ENCODE measurements at regions not wholly inside any gene's neighbourhood (a gene's known extent, or its start where the extent isn't known, plus 50 kb on each side); places are given as distances from the start of the nearest gene placed in this dataset.

GRCh38 chr3:30435861-30436331 lies 170.5 kb upstream of the TGFBR2 start:
- no peak for ATAC-seq
- TF ChIP-seq RARB (CRISPR knock-in tag; IDR thresholded peaks at IDR 0.05) (no peak), TSHZ2 (CRISPR knock-in tag; IDR thresholded peaks at IDR 0.05) (no peak), TCF4 (CRISPR knock-in tag; IDR thresholded peaks at IDR 0.05; ENCODE audit: borderline replicate concordance) (no peak), PPARA (CRISPR knock-in tag; IDR thresholded peaks at IDR 0.05; ENCODE audit: borderline replicate concordance) (no peak), ZNF8 (CRISPR knock-in tag; IDR thresholded peaks at IDR 0.05) (no peak), GLIS3 (CRISPR knock-in tag; IDR thresholded peaks at IDR 0.05) (no peak), ARNTL (CRISPR knock-in tag; IDR thresholded peaks at IDR 0.05; ENCODE audit: borderline replicate concordance, low read depth) (no peak), CSRNP3 (CRISPR knock-in tag; IDR thresholded peaks at IDR 0.05) (no peak), CREB5 (CRISPR knock-in tag; IDR thresholded peaks at IDR 0.05; ENCODE audit: low read depth) (no peak), CSDC2 (CRISPR knock-in tag; IDR thresholded peaks at IDR 0.05) (no peak), PATZ1 (CRISPR knock-in tag; IDR thresholded peaks at IDR 0.05; ENCODE audit: borderline replicate concordance) (no peak), BACH2 (CRISPR knock-in tag; IDR thresholded peaks at IDR 0.05; ENCODE audit: borderline replicate concordance) (no peak), OSR1 (CRISPR knock-in tag; IDR thresholded peaks at IDR 0.05) (no peak), ISL1 (CRISPR knock-in tag; IDR thresholded peaks at IDR 0.05) (no peak), ESRRG (CRISPR knock-in tag; IDR thresholded peaks at IDR 0.05) (no peak)

GRCh38 chr3:30437171-30437601 lies 169.2 kb upstream of the TGFBR2 start:
- no peak for TF ChIP-seq ZFP3 (CRISPR knock-in tag; IDR thresholded peaks at IDR 0.05)
- TF ChIP-seq RARB (CRISPR knock-in tag; IDR thresholded peaks at IDR 0.05) = no peak
- no peak; the same call in 2 of the 3 replicates for ATAC-seq

GRCh38 chr3:30438126-30438525 lies 168.3 kb upstream of the TGFBR2 start:
- no peak for TF ChIP-seq ZNF565 (CRISPR knock-in tag; conservative IDR thresholded peaks at IDR 0.05; ENCODE audit: low read depth)
- TF ChIP-seq GLIS3 (CRISPR knock-in tag; IDR thresholded peaks at IDR 0.05) = no peak
- no peak for TF ChIP-seq ZFP30 (CRISPR knock-in tag; IDR thresholded peaks at IDR 0.05)
- TF ChIP-seq RARB (CRISPR knock-in tag; IDR thresholded peaks at IDR 0.05) = no peak
- no peak for TF ChIP-seq ZNF70 (CRISPR knock-in tag; IDR thresholded peaks at IDR 0.05)
- TF ChIP-seq CSRNP3 (CRISPR knock-in tag; IDR thresholded peaks at IDR 0.05) = no peak
- TF ChIP-seq ISL1 (CRISPR knock-in tag; IDR thresholded peaks at IDR 0.05) = no peak
- TF ChIP-seq OSR1 (CRISPR knock-in tag; IDR thresholded peaks at IDR 0.05) = no peak
- TF ChIP-seq TCF4 (CRISPR knock-in tag; IDR thresholded peaks at IDR 0.05; ENCODE audit: borderline replicate concordance) = no peak
- no peak for TF ChIP-seq TSHZ2 (CRISPR knock-in tag; IDR thresholded peaks at IDR 0.05)
- no peak for TF ChIP-seq BACH2 (CRISPR knock-in tag; IDR thresholded peaks at IDR 0.05; ENCODE audit: borderline replicate concordance)
- no peak for TF ChIP-seq CREB5 (CRISPR knock-in tag; IDR thresholded peaks at IDR 0.05; ENCODE audit: low read depth)
- no peak for TF ChIP-seq CSDC2 (CRISPR knock-in tag; IDR thresholded peaks at IDR 0.05)
- TF ChIP-seq PPARA (CRISPR knock-in tag; IDR thresholded peaks at IDR 0.05; ENCODE audit: borderline replicate concordance) = no peak
- no peak for TF ChIP-seq ZFP3 (CRISPR knock-in tag; IDR thresholded peaks at IDR 0.05)
- TF ChIP-seq ESRRG (CRISPR knock-in tag; IDR thresholded peaks at IDR 0.05) = no peak
- no peak for TF ChIP-seq ARNTL (CRISPR knock-in tag; IDR thresholded peaks at IDR 0.05; ENCODE audit: borderline replicate concordance, low read depth)
- no peak for TF ChIP-seq PATZ1 (CRISPR knock-in tag; IDR thresholded peaks at IDR 0.05; ENCODE audit: borderline replicate concordance)
- no peak for ATAC-seq

All from SK-N-SH treated with all-trans-retinoic acid at 6 μM for 48 hours (cell line).